ENCODE measurements at regions not wholly inside any gene's neighbourhood (a gene's known extent, or its start where the extent isn't known, plus 50 kb on each side); places are given as distances from the start of the nearest gene placed in this dataset.
A peak's percentile ranks its signal among the peaks of the same experiment; 100 is the strongest.

DNA sequence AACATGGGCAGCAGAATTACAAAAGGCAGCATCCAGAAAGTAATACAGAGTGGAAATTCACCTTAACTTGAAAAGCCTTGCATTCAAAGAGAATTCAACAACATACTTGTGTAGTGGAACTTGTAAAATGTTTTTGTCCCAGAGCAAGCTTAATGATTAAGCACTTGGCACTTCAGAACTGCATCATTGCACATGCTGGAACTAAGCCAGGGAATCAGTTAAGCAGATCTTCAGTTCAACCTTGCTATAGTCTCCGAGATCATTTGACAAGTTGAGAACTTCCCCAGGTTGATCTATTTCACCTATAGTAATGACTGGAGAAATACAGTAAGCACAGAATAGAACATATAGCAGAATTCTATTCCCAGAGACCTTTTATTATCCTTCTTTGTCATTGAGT is 1337.2 kb upstream of the NXPH2 start:
- TF ChIP-seq YY1 (IDR thresholded peaks at IDR 0.05; ENCODE audit: low read depth) (no peak), TCF12 (IDR thresholded peaks at IDR 0.05; ENCODE audit: low read depth) (no peak), NFIC (IDR thresholded peaks at IDR 0.05) (0 out of 2 replicates have a peak, but pooled peaks have one; percentile 22), TEAD4 (IDR thresholded peaks at IDR 0.05) (no peak), EGR1 (IDR thresholded peaks at IDR 0.05) (no peak), CREB1 (IDR thresholded peaks at IDR 0.05; ENCODE audit: low read depth) (no peak), ZBTB7A (IDR thresholded peaks at IDR 0.05; ENCODE audit: low read depth) (no peak), FOXM1 (IDR thresholded peaks at IDR 0.05; ENCODE audit: borderline replicate concordance, low read depth) (no peak)

DNA sequence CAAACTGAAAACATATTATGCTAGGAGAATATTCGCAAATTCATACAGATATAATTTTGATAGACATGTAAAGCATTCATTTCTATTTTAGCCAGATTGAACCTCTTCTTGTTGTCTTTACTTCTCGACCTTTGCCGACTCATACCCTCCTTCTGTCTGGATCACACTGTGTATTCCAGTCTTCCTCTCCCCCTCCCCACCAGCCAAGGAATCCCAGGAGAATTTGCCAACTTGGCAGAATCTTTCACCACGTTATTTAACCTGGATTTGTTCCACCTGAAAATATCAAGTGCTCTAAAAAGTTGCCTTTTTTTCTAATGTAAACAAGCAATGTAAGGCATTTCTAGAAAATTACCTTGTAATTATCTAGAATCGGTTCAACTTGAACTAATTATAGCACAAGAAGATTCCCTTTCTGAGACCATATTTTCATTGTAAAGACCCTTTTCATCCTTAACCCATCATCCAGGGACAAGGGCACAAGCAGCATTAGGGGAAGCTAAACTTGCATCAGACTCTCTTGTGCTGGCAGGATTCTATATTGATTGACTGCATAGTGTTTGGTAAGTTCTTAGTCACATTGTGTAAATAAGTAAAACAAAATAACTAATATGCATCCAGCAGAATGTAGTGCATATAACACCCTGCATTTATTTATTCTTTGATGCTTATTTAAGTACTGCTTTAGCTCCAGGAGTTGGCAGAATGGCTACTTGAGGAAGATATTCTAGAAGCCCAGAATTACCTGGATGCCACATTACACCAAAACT is 1328.7 kb upstream of the NXPH2 start:
- TF ChIP-seq, protein P1, sequence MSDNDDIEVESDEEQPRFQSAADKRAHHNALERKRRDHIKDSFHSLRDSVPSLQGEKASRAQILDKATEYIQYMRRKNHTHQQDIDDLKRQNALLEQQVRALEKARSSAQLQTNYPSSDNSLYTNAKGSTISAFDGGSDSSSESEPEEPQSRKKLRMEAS (IDR thresholded peaks at IDR 0.05), result no peak
- no peak for TF ChIP-seq YY1 (IDR thresholded peaks at IDR 0.05; ENCODE audit: low read depth)
- no peak for TF ChIP-seq TEAD4 (IDR thresholded peaks at IDR 0.05)
- no peak for TF ChIP-seq EP300 (IDR thresholded peaks at IDR 0.05; ENCODE audit: borderline replicate concordance)
- no peak for TF ChIP-seq NFIC (IDR thresholded peaks at IDR 0.05)
- TF ChIP-seq FOXM1 (IDR thresholded peaks at IDR 0.05; ENCODE audit: borderline replicate concordance, low read depth), result no peak
- TF ChIP-seq, protein P2, sequence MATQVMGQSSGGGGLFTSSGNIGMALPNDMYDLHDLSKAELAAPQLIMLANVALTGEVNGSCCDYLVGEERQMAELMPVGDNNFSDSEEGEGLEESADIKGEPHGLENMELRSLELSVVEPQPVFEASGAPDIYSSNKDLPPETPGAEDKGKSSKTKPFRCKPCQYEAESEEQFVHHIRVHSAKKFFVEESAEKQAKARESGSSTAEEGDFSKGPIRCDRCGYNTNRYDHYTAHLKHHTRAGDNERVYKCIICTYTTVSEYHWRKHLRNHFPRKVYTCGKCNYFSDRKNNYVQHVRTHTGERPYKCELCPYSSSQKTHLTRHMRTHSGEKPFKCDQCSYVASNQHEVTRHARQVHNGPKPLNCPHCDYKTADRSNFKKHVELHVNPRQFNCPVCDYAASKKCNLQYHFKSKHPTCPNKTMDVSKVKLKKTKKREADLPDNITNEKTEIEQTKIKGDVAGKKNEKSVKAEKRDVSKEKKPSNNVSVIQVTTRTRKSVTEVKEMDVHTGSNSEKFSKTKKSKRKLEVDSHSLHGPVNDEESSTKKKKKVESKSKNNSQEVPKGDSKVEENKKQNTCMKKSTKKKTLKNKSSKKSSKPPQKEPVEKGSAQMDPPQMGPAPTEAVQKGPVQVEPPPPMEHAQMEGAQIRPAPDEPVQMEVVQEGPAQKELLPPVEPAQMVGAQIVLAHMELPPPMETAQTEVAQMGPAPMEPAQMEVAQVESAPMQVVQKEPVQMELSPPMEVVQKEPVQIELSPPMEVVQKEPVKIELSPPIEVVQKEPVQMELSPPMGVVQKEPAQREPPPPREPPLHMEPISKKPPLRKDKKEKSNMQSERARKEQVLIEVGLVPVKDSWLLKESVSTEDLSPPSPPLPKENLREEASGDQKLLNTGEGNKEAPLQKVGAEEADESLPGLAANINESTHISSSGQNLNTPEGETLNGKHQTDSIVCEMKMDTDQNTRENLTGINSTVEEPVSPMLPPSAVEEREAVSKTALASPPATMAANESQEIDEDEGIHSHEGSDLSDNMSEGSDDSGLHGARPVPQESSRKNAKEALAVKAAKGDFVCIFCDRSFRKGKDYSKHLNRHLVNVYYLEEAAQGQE (IDR thresholded peaks at IDR 0.05; ENCODE audit: low read depth), result no peak
- no peak for TF ChIP-seq ZBTB7A (IDR thresholded peaks at IDR 0.05; ENCODE audit: low read depth)
- no peak for TF ChIP-seq TAF1 (IDR thresholded peaks at IDR 0.05; ENCODE audit: low read depth)
- TF ChIP-seq, protein P3, sequence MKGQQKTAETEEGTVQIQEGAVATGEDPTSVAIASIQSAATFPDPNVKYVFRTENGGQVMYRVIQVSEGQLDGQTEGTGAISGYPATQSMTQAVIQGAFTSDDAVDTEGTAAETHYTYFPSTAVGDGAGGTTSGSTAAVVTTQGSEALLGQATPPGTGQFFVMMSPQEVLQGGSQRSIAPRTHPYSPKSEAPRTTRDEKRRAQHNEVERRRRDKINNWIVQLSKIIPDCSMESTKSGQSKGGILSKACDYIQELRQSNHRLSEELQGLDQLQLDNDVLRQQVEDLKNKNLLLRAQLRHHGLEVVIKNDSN (IDR thresholded peaks at IDR 0.05), result no peak
- TF ChIP-seq CREB1 (IDR thresholded peaks at IDR 0.05; ENCODE audit: low read depth), result no peak

DNA sequence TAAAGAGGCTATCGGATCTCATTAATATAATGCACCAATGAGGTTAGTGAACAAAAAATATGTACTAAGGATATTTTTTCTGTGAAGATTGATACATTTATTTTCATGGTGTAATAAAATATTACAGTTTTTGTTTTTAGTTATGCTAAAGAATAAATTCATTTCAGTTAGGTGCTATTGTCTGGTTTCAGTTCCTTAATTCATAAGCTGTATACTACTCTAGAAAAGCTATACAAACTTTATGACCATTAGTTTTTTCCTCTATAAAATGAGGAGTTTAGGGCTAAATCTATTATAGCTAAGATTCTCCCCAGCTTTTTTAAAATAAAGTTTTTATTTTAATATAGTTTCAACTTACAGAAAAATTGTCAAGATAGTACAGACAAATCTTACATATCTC is 1311.7 kb upstream of the NXPH2 start:
- no peak for TF ChIP-seq TAF1 (IDR thresholded peaks at IDR 0.05; ENCODE audit: low read depth)
- TF ChIP-seq, protein P2 (IDR thresholded peaks at IDR 0.05; ENCODE audit: low read depth), result no peak
- no peak for TF ChIP-seq CREB1 (IDR thresholded peaks at IDR 0.05; ENCODE audit: low read depth)
- TF ChIP-seq YY1 (IDR thresholded peaks at IDR 0.05; ENCODE audit: low read depth), result no peak

DNA sequence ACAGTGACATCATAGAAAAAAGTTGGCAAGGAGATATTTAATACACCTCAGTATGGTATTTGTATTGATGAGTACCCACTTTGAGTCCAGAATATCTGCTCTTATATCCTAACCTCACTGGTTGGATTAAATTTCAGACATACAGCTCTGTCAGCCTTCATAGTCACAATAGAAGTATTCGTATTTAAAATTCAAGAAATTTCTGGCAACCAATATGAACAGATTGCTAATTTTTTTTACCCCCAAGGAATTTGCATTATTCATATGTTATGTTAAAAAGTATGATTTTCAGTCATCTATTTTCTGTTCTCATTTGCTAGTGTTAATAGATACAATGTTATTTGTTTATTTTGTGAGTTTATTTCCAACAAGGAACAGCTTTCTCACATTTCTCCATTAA is 1306.8 kb upstream of the NXPH2 start:
- TF ChIP-seq TEAD4 (IDR thresholded peaks at IDR 0.05) (no peak), YY1 (IDR thresholded peaks at IDR 0.05; ENCODE audit: low read depth) (no peak), EP300 (IDR thresholded peaks at IDR 0.05; ENCODE audit: borderline replicate concordance) (no peak), CEBPB (IDR thresholded peaks at IDR 0.05) (no peak), TCF12 (IDR thresholded peaks at IDR 0.05; ENCODE audit: low read depth) (no peak), TAF1 (IDR thresholded peaks at IDR 0.05; ENCODE audit: low read depth) (no peak), ZBTB7A (IDR thresholded peaks at IDR 0.05; ENCODE audit: low read depth) (no peak), FOXM1 (IDR thresholded peaks at IDR 0.05; ENCODE audit: borderline replicate concordance, low read depth) (no peak), RAD21 (IDR thresholded peaks at IDR 0.05; ENCODE audit: low read depth) (no peak), NFIC (IDR thresholded peaks at IDR 0.05) (no peak)
- TF ChIP-seq, protein P2 (IDR thresholded peaks at IDR 0.05; ENCODE audit: low read depth), result no peak
- TF ChIP-seq, protein P1 (IDR thresholded peaks at IDR 0.05), result no peak
- TF ChIP-seq, protein P3 (IDR thresholded peaks at IDR 0.05), result no peak

All from Ishikawa (cell line).